GM12878 (cell line): ENCODE measurements at regions not wholly inside any gene's neighbourhood (a gene's known extent, or its start where the extent isn't known, plus 50 kb on each side); places are given as distances from the start of the nearest gene placed in this dataset.

Experiments used
- ATAC-seq: fragments of 200-7000 bp; cut with Tn5 transposase; 3 replicates; pipeline ENCODE4 v1.9.1; 2020; ENCODE audit warnings: mild to moderate bottlenecking, moderate library complexity
- BruUV-seq: library from RNA; stranded (reverse); fragments of 400-500 nt; replicated peaks from 2 replicates; lab custom pipeline; 2021; lab: Mats Ljungman, UMichigan
- CTCF ChIA-PET: fragments of 300-600 bp; sonication (Branson Sonifier 250); formaldehyde crosslinking; extraction: SDS; loops from one replicate; lab custom pipeline; 2021; ENCODE audit warnings: inconsistent platforms; lab: Yijun Ruan, JAX
- POLR2A ChIA-PET: fragments of 350-600 bp; formaldehyde crosslinking; extraction: SDS; loops from one replicate; lab custom pipeline; 2021; ENCODE audit warnings: inconsistent platforms; lab: Charles Lee
- RAD21 ChIA-PET: fragments of 300-600 bp; sonication (Branson Sonifier 250); formaldehyde crosslinking; loops from one replicate; lab custom pipeline; 2023; ENCODE audit warnings: antibody characterized with exemption; ENCODE audit not compliant: unreplicated experiment; lab: Charles Lee
- SMC1A ChIA-PET: fragments of 300-600 bp; sonication (Branson Sonifier 250); formaldehyde crosslinking; loops from one replicate; lab custom pipeline; 2023; ENCODE audit not compliant: unreplicated experiment, uncharacterized antibody; lab: Charles Lee
- DNase-seq: peaks from one replicate; pipeline ENCODE4 v3.0.0-alpha.2; 2011; ENCODE audit warnings: low read depth, low spot score
- FAIRE-seq: peaks from 3 replicates; lab custom pipeline; 2011; peaks lifted over from hg19 to GRCh38; lab: Jason Lieb, UNC
- H2AFZ ChIP-seq: 2 replicates; pipeline ENCODE4 v1.6.0; 2011; ENCODE audit warnings: low read depth, low read length, control low read depth; ENCODE audit not compliant: control insufficient read depth
- H3K27ac ChIP-seq: 2 replicates; pipeline ENCODE4 v1.5.1; 2011; ENCODE audit warnings: control low read depth; ENCODE audit not compliant: control insufficient read depth, insufficient read depth
- H3K27me3 ChIP-seq, 2 experiments: replicated peaks in 1 of 2; 2 replicates each; pipeline versions ENCODE4 v1.6.0 to v1.6.1; 2011; ENCODE audit warnings: low read length in 1 of 2; ENCODE audit not compliant: control insufficient read depth in 2 of 2, insufficient read depth in 2 of 2
- H3K36me3 ChIP-seq, 2 experiments: 2 replicates each; pipeline ENCODE4 v1.5.1; 2011; ENCODE audit warnings: low read length in 1 of 2; ENCODE audit not compliant: control insufficient read depth in 2 of 2, insufficient read depth in 2 of 2
- H3K4me1 ChIP-seq: 2 replicates; pipeline ENCODE4 v1.6.1; 2011; ENCODE audit warnings: mild to moderate bottlenecking, low read length, moderate library complexity, mixed read lengths; ENCODE audit not compliant: control insufficient read depth, insufficient read depth
- H3K4me2 ChIP-seq: 2 replicates; pipeline ENCODE4 v1.6.0; 2011; ENCODE audit warnings: control low read depth; ENCODE audit not compliant: control insufficient read depth, insufficient read depth
- H3K4me3 ChIP-seq: fragments of 200-600 bp; sonication (generic); 2 replicates; pipeline ENCODE4 v1.5.1; 2016
- H3K79me2 ChIP-seq: 2 replicates; pipeline ENCODE4 v1.6.0; 2011; ENCODE audit warnings: low read length; ENCODE audit not compliant: control insufficient read depth, insufficient read depth
- H3K9ac ChIP-seq: 2 replicates; pipeline ENCODE4 v1.8.0; 2011; ENCODE audit warnings: low read length, control low read depth, mixed read lengths; ENCODE audit not compliant: control insufficient read depth, insufficient read depth
- H3K9me3 ChIP-seq: replicated peaks from 3 replicates; pipeline ENCODE4 v1.5.1; 2011; ENCODE audit warnings: mild to moderate bottlenecking, low read length; ENCODE audit not compliant: control insufficient read depth, insufficient read depth
- H4K20me1 ChIP-seq: 2 replicates; pipeline ENCODE4 v1.6.0; 2011; ENCODE audit not compliant: control insufficient read depth, insufficient read depth
- ATF3 ChIP-seq: IDR thresholded peaks from 2 replicates; pipeline ENCODE4 v1.6.1; 2011; ENCODE audit warnings: low read depth, mild to moderate bottlenecking, low read length, moderate library complexity, borderline replicate concordance; ENCODE audit errors: extremely low read depth
- BCL11A ChIP-seq: IDR thresholded peaks from 2 replicates; pipeline ENCODE4 v1.6.1; 2011; ENCODE audit warnings: low read depth, low read length
- BRCA1 ChIP-seq: IDR thresholded peaks from 2 replicates; pipeline ENCODE4 v1.6.1; 2011; ENCODE audit warnings: low read depth, low read length, improper control_type of control experiment
- CREB1 ChIP-seq: IDR thresholded peaks from 2 replicates; pipeline ENCODE4 v1.6.1; 2012; ENCODE audit warnings: low read depth, mild to moderate bottlenecking, inconsistent platforms
- MEF2B ChIP-seq: fragments of 450-650 bp; IDR thresholded peaks from 2 replicates; pipeline ENCODE4 v1.6.1; 2018; ENCODE audit warnings: mild to moderate bottlenecking, moderate library complexity; ENCODE audit not compliant: partially characterized antibody, poor library complexity, severe bottlenecking
- MYB ChIP-seq: fragments of 150-350 bp; IDR thresholded peaks from 2 replicates; pipeline ENCODE4 v1.6.1; 2014; ENCODE audit warnings: mild to moderate bottlenecking, low read depth, low read length, borderline replicate concordance
- NR2F1 ChIP-seq: fragments of 450-650 bp; conservative IDR thresholded peaks from 2 replicates; pipeline ENCODE4 v1.6.1; 2017; ENCODE audit warnings: mild to moderate bottlenecking
- NRF1 ChIP-seq: conservative IDR thresholded peaks from 2 replicates; pipeline ENCODE4 v1.6.1; 2011; ENCODE audit warnings: mild to moderate bottlenecking, low read depth, low read length, improper control_type of control experiment
- RBBP5 ChIP-seq: fragments of 200-600 bp; sonication (generic); conservative IDR thresholded peaks from 2 replicates; pipeline ENCODE4 v1.6.1; 2016
- SIX5 ChIP-seq: IDR thresholded peaks from 2 replicates; pipeline ENCODE4 v1.6.1; 2011; ENCODE audit warnings: mild to moderate bottlenecking, low read depth, low read length, moderate library complexity; ENCODE audit not compliant: severe bottlenecking
- SREBF1 ChIP-seq: IDR thresholded peaks from 2 replicates; pipeline ENCODE4 v1.6.1; 2012; ENCODE audit warnings: mild to moderate bottlenecking, low read length
- YBX1 ChIP-seq: fragments of 450-650 bp; IDR thresholded peaks from 2 replicates; pipeline ENCODE4 v1.6.1; 2016; ENCODE audit warnings: antibody characterized with exemption
- YY1 ChIP-seq: IDR thresholded peaks from 2 replicates; pipeline ENCODE4 v1.6.1; 2011; ENCODE audit warnings: low read depth, mild to moderate bottlenecking, low read length
- ZBTB4 ChIP-seq: fragments of 450-650 bp; formaldehyde crosslinking; IDR thresholded peaks from 2 replicates; pipeline ENCODE4 v1.4.0; 2022; ENCODE audit warnings: mild to moderate bottlenecking, moderate library complexity
- ZNF384 ChIP-seq: IDR thresholded peaks from 2 replicates; pipeline ENCODE4 v1.6.1; 2012; ENCODE audit warnings: low read depth, mild to moderate bottlenecking, low read length, improper control_type of control experiment, borderline replicate concordance
- ZNF622 ChIP-seq: fragments of 450-650 bp; IDR thresholded peaks from 2 replicates; pipeline ENCODE4 v1.6.1; 2017; ENCODE audit warnings: mild to moderate bottlenecking, inconsistent platforms
- WGBS: methylation state at CpG from one replicate; pipeline ENCODE4 v1.1.6; 2016; ENCODE audit warnings: low lambda C conversion rate; ENCODE audit not compliant: insufficient replicate concordance, insufficient coverage; ENCODE audit errors: missing lambda C conversion rate; 5-methylcytosine and 5-hydroxymethylcytosine counted together
- in situ Hi-C: fragments of 300-500 bp; cut with MboI; formaldehyde crosslinking; loops from 9 replicates; pipeline ENCODE4 v1.14.3; 2018; ENCODE audit warnings: mixed read lengths
- intact Hi-C: fragments of 100-400 bp; cut with micrococcal nuclease; formaldehyde crosslinking; loops from one replicate; pipeline ENCODE4 v1.14.2; 2022; ENCODE audit not compliant: unreplicated experiment
- TF ChIP-seq, protein P1 (sequence below): fragments of 450-650 bp; IDR thresholded peaks from 2 replicates; pipeline ENCODE4 v1.6.1; 2017; ENCODE audit warnings: borderline replicate concordance

DNA sequence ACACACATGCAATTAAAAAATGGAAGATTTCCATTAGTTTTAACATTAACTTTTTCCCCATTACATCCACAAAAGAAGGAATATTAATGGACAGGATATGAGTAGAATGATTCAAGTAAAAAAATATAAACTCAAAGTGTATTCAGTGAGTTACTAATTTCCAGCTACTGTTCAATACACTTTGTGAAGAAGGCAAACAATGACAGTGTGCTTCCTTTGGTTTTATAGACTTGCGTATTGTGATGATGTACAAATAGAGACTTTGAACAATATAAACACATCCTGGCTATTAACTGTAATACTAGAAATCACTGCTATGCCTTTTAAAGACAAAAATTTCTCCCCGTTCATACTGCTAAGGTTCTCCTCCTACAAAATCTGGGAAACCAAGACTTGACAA, 171.4 kb downstream of the ASB9 start:
- intact Hi-C loops, result no loop called here

More for the DNA sequence above, 171.4 kb downstream of the ASB9 start:
- H3K27me3 ChIP-seq, result no peaks in the 10 kb centered on the region
- H3K36me3 ChIP-seq, result no peaks in the 10 kb centered on the region
- ChIA-PET SMC1A (no interaction called here), RAD21 (no interaction called here), CTCF (no interaction called here), POLR2A (no interaction called here)
- no peak overlapping the region for H3K27ac ChIP-seq
- no peak for DNase-seq
- no peaks in the 10 kb centered on the region for H3K79me2 ChIP-seq
- no peaks in the 10 kb centered on the region for H3K4me1 ChIP-seq
- H3K4me3 ChIP-seq, result no peak overlapping the region
- in situ Hi-C loops, result no loop called here
- TF ChIP-seq NRF1 (no peak), BRCA1 (no peak), MYB (no peak), ZBTB4 (CRISPR knock-in tag) (no peak), MEF2B (no peak), CREB1 (no peak), NR2F1 (no peak), BCL11A (no peak), YBX1 (no peak), YY1 (no peak), ZNF622 (no peak), SREBF1 (no peak), SIX5 (no peak), ZNF384 (no peak), RBBP5 (no peak), ATF3 (no peak)
- TF ChIP-seq, protein P1, sequence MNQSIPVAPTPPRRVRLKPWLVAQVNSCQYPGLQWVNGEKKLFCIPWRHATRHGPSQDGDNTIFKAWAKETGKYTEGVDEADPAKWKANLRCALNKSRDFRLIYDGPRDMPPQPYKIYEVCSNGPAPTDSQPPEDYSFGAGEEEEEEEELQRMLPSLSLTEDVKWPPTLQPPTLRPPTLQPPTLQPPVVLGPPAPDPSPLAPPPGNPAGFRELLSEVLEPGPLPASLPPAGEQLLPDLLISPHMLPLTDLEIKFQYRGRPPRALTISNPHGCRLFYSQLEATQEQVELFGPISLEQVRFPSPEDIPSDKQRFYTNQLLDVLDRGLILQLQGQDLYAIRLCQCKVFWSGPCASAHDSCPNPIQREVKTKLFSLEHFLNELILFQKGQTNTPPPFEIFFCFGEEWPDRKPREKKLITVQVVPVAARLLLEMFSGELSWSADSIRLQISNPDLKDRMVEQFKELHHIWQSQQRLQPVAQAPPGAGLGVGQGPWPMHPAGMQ, result no peak
- no peaks in the 10 kb centered on the region for H4K20me1 ChIP-seq
- no peak for FAIRE-seq
- no peak for ATAC-seq
- H2AFZ ChIP-seq, result no peak overlapping the region
- H3K9me3 ChIP-seq, result no peaks in the 10 kb centered on the region
- H3K4me2 ChIP-seq, result no peak overlapping the region
- H3K9ac ChIP-seq, result no peak overlapping the region
- BruUV-seq, result no TSS peak
- 46% methylated on average over 2 of the region's 2 CpGs for WGBS
